Sigmoid colon (tissue), 6 donors: ENCODE measurements at regions not wholly inside any gene's neighbourhood (a gene's known extent, or its start where the extent isn't known, plus 50 kb on each side); places are given as distances from the start of the nearest gene placed in this dataset.

Experiments
- DNase-seq: peaks from one replicate; pipeline ENCODE4 v3.0.0-alpha.2; 2019
- H3K27ac ChIP-seq, 4 donors: fragments of 200-600 bp; sonication (generic); one replicate each; pipeline ENCODE4 v1.5.1; 2016 to 2019; ENCODE audit warnings: mild to moderate bottlenecking in 1 of 4
- H3K27me3 ChIP-seq, 3 donors: fragments of 200-600 bp; sonication (generic); one replicate each; pipeline ENCODE4 v1.5.1; 2019; ENCODE audit warnings: mild to moderate bottlenecking in 1 of 3
- H3K36me3 ChIP-seq, 4 donors: fragments of 200-600 bp; sonication (generic); one replicate each; pipeline ENCODE4 v1.5.1; 2016 to 2019
- H3K4me1 ChIP-seq, 4 donors: fragments of 200-600 bp; sonication (generic); one replicate each; pipeline ENCODE4 v1.5.1; 2017 to 2019
- H3K4me3 ChIP-seq, 4 donors: fragments of 200-600 bp; sonication (generic); one replicate each; pipeline ENCODE4 v1.5.1; 2017 to 2019; ENCODE audit warnings: mild to moderate bottlenecking in 2 of 4, moderate library complexity in 1 of 4
- H3K9me3 ChIP-seq, 4 donors: fragments of 200-600 bp in 3 of 4; sonication (generic) in 3 of 4; one replicate each; pipeline versions ENCODE4 v1.5.1 to v1.6.1; 2013 to 2019
- EP300 ChIP-seq, 4 donors: sonication (generic); formaldehyde crosslinking; IDR thresholded peaks; one replicate each; pipeline ENCODE4 v1.6.1; 2017; ENCODE audit warnings: antibody characterized with exemption in 4 of 4
- POLR2A ChIP-seq, 2 donors: fragments of 450-650 bp; IDR thresholded peaks; one replicate each; pipeline ENCODE4 v1.6.1; 2016; ENCODE audit warnings: antibody characterized with exemption in 2 of 2, mild to moderate bottlenecking in 2 of 2, moderate library complexity in 2 of 2
- POLR2AphosphoS5 ChIP-seq, 4 donors: sonication (generic); formaldehyde crosslinking; IDR thresholded peaks; one replicate each; pipeline ENCODE4 v1.6.1; 2017; ENCODE audit warnings: antibody characterized with exemption in 4 of 4
- WGBS, 2 donors: extraction: QIAGEN DNeasy Blood & Tissue Kit; methylation state at CpG; one replicate each; pipeline ENCODE4 v1.1.7; 2013; 5-methylcytosine and 5-hydroxymethylcytosine counted together
- intact Hi-C: fragments of 100-400 bp; cut with DNase I; formaldehyde crosslinking; loops from one replicate; pipeline ENCODE4 v1.15.1; 2023
- TF ChIP-seq, protein P1 (sequence below), 4 experiments: fragments of 450-650 bp in 3 of 4; fragments of 200-600 bp in 1 of 4; IDR thresholded peaks; one replicate each; pipeline ENCODE4 v1.5.1; 2016 to 2019; ENCODE audit warnings: antibody characterized with exemption in 4 of 4, mild to moderate bottlenecking in 3 of 4, moderate library complexity in 2 of 4
- donor health status: healthy with polysubstance abuse.
- donor health status: healthy.

DNA sequence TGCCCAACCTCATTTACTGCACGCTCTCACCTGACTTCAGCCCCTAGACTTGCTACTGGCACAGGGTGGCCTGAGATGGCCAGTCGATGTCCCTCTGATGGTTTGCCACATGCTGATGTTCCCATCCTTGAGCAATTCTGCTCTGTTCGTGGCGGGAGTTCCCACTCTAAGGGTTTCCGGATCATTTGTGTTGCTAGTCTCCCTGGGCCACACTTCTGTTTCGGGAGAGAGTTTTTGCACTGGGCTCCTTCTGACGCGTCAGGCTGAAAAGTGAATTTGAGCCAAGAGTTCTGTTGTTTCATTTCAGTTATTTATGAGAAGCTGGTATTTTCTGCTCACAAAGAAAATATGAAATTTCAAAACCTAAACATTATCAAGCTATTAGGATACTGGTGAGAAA lies 597.7 kb downstream of the BNC2 start:
- WGBS, 2 donors, result 88 to 97% methylated on average over 8 of the region's 8 CpGs
- Histone ChIP-seq H3K27me3 (no peaks in the 10 kb centered on the region), H3K36me3 (no peaks in the 10 kb centered on the region), H3K27ac (peak overlapping the region in 3 of 4 donors; percentile 33 to 59 (median 55)), H3K4me3 (no peak overlapping the region), H3K9me3 (no peaks in the 10 kb centered on the region), H3K4me1 (peaks cover 0 to 28% (median 17%) of the 10 kb centered on the region in 4 donors)
- TF ChIP-seq POLR2A (IDR thresholded peaks at IDR 0.05) (no peak), POLR2AphosphoS5 (IDR thresholded peaks at IDR 0.05) (no peak), EP300 (IDR thresholded peaks at IDR 0.05) (no peak)
- TF ChIP-seq, protein P1, sequence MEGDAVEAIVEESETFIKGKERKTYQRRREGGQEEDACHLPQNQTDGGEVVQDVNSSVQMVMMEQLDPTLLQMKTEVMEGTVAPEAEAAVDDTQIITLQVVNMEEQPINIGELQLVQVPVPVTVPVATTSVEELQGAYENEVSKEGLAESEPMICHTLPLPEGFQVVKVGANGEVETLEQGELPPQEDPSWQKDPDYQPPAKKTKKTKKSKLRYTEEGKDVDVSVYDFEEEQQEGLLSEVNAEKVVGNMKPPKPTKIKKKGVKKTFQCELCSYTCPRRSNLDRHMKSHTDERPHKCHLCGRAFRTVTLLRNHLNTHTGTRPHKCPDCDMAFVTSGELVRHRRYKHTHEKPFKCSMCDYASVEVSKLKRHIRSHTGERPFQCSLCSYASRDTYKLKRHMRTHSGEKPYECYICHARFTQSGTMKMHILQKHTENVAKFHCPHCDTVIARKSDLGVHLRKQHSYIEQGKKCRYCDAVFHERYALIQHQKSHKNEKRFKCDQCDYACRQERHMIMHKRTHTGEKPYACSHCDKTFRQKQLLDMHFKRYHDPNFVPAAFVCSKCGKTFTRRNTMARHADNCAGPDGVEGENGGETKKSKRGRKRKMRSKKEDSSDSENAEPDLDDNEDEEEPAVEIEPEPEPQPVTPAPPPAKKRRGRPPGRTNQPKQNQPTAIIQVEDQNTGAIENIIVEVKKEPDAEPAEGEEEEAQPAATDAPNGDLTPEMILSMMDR (IDR thresholded peaks at IDR 0.05), result no peak
- DNase-seq, result peak; percentile 74
- intact Hi-C loops, result loop anchor here (5.0 kb wide), 1 partner anchor 60 kb away; no protein-coding TSS in a partner anchor

DNA sequence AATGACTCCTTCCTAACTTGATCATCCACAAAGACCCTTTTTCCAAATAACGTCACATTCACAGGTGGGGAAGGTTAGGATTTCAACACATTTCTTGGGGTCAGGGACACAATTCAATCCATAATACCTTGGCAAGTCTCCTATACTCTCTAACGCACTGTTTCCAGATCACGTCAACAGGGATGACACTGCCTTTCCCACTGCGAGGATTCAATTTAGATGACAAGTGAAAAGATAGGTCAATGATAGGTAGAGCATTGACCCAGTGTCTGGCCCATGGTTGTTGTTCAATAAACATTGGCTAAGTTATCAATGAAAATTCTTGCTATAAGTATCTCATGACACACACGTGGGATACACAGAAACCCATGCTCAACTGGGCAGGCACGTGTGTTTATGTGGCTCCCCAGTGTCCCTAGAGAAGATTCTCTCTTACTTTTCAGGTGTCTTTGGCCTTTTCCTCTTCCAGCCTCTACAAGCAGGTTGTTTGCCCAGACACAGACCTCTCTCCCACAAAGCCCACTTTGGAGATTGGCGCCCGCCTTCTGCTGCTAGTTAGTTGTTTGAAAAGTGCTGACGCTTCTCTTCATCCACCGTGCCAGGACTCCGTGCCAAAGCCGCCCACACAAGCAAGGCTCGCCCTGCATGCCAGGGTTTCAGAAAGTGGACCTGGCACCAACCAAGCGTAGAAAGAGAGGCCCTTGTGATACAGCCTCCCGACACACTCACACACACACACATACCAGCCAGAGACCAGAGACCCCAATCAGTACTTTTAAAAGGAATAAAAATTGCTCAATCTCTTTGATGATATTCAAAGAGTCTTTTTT lies 594.5 kb downstream of the BNC2 start:
- Histone ChIP-seq H3K9me3 (no peaks in the 10 kb centered on the region), H3K4me1 (peaks cover 0 to 31% (median 19%) of the 10 kb centered on the region in 4 donors), H3K27me3 (no peaks in the 10 kb centered on the region), H3K27ac (peak overlapping the region in 3 of 4 donors; percentile 53 to 60 (median 57)), H3K36me3 (no peaks in the 10 kb centered on the region), H3K4me3 (no peak overlapping the region)
- WGBS, 2 donors, result 90 to 93% methylated on average over 15 of the region's 15 CpGs
- peak in 2 of 4 donors; percentile 22 to 27 for TF ChIP-seq POLR2AphosphoS5 (IDR thresholded peaks at IDR 0.05)
- TF ChIP-seq, protein P1 (IDR thresholded peaks at IDR 0.05), result no peak
- intact Hi-C loops, result no loop called here
- DNase-seq, result peak; percentile 79

DNA sequence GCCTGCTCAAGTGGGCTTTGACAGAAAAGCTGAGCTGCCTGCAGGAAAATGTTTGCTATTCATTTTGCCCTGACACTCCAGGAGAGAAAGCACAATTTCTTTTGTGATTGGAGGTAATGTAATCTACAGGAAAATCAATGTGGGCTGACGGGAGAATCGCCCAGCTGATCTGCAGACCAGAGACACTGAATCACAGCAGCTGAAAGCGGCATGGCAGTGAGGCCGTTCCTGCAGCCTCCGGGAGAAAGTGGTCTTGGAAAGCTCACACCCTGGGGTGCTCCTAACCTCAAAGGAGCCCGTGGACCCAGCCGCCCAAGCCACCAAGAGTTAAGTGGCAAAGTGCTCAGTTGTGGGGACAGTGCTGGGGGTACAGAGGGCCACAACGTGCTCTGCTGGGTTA lies 593.6 kb downstream of the BNC2 start:
- DNase-seq, result no peak
- H3K4me1 ChIP-seq, result peaks cover 0 to 40% (median 26%) of the 10 kb centered on the region in 4 donors
- H3K9me3 ChIP-seq, result no peaks in the 10 kb centered on the region
- WGBS, 2 donors, result 88 to 93% methylated on average over 8 of the region's 8 CpGs
- no peaks in the 10 kb centered on the region for H3K36me3 ChIP-seq
- intact Hi-C loops, result no loop called here
- TF ChIP-seq EP300 (IDR thresholded peaks at IDR 0.05), result no peak
- no peak for TF ChIP-seq POLR2A (IDR thresholded peaks at IDR 0.05)
- TF ChIP-seq, protein P1 (IDR thresholded peaks at IDR 0.05), result no peak
- no peak for TF ChIP-seq POLR2AphosphoS5 (IDR thresholded peaks at IDR 0.05)
- H3K4me3 ChIP-seq, result no peak overlapping the region
- no peaks in the 10 kb centered on the region for H3K27me3 ChIP-seq
- peak overlapping the region in 3 of 4 donors; percentile 53 to 60 (median 57) for H3K27ac ChIP-seq

DNA sequence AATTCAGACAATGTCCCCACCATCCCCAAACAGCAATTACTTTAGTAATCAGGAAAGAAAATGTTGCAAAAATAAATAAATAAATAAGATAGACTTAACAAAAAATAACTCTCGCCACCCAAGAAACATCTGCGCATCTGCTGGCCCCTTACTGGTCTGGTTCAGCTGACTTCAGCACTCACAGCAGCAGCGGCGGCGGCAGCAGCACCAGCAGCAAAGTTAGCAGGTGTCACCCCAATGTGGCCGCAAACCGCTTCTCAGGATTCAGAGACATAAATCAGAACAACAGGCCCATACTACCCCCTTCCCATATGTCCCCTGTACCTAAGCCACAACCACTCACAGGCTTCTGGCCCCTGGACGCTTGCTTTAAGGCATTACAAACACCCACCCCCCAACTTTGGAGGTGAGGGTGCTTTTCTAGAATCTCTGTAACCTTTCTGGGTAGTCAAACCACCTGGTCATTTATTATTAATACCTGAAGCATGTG lies 593.0 kb downstream of the BNC2 start:
- Histone ChIP-seq H3K9me3 (no peaks in the 10 kb centered on the region), H3K4me1 (peaks cover 0 to 44% (median 33%) of the 10 kb centered on the region in 4 donors), H3K4me3 (no peak overlapping the region), H3K36me3 (no peaks in the 10 kb centered on the region), H3K27ac (peak overlapping the region in 3 of 4 donors; percentile 23 to 58 (median 53)), H3K27me3 (no peaks in the 10 kb centered on the region)
- TF ChIP-seq, protein P1 (IDR thresholded peaks at IDR 0.05), result no peak
- no peak for TF ChIP-seq POLR2A (IDR thresholded peaks at IDR 0.05)
- TF ChIP-seq POLR2AphosphoS5 (IDR thresholded peaks at IDR 0.05), result no peak
- no peak for TF ChIP-seq EP300 (IDR thresholded peaks at IDR 0.05)
- intact Hi-C loops, result no loop called here
- DNase-seq, result no peak
- 95 to 96% methylated on average over 8 of the region's 8 CpGs for WGBS, 2 donors
